Ishikawa (cell line): ENCODE measurements at regions not wholly inside any gene's neighbourhood (a gene's known extent, or its start where the extent isn't known, plus 50 kb on each side); places are given as distances from the start of the nearest gene placed in this dataset.

Experiments
- TAF1 ChIP-seq: IDR thresholded peaks from 2 replicates; pipeline ENCODE4 v1.6.1; 2012; ENCODE audit warnings: low read depth, mild to moderate bottlenecking
- ZBTB7A ChIP-seq: IDR thresholded peaks from 2 replicates; pipeline ENCODE4 v1.6.1; 2012; ENCODE audit warnings: low read depth

DNA sequence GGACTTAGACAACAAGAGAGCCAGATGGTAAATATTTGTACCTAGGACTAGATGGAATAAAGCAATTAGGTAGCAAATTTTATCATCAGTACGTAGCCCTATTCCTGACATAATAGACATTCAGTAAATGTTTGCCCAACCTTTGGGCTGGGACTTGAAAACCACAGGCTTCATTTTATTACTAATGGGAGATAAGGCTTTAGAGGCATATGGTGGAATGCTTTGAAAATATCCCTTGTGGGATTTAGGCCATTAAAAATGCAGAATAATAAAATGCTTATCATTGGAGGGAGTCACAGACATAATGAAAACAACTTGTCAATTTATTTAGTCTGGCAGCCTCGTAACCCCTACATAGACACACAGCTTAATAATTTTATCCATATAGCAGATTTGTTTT is 296.1 kb upstream of the SPAG17 start:
- TF ChIP-seq TAF1 (no peak), ZBTB7A (no peak)
